Neural cell (in vitro differentiated cells): ENCODE measurements at regions not wholly inside any gene's neighbourhood (a gene's known extent, or its start where the extent isn't known, plus 50 kb on each side); places are given as distances from the start of the nearest gene placed in this dataset.

Experiments used
- EZH2 ChIP-seq: fragments of 200-600, 300-800 bp; shearing (Covaris generic), sonication (generic); IDR thresholded peaks from 2 replicates; pipeline ENCODE4 v1.6.1; 2014; ENCODE audit warnings: antibody characterized with exemption, low read length, borderline replicate concordance, mild to moderate bottlenecking; ENCODE audit not compliant: insufficient read depth, poor library complexity, severe bottlenecking
- RAD21 ChIP-seq: fragments of 450-650 bp; conservative IDR thresholded peaks from 2 replicates; pipeline ENCODE4 v1.6.1; 2014; ENCODE audit warnings: antibody characterized with exemption, mild to moderate bottlenecking, moderate library complexity
- REST ChIP-seq: IDR thresholded peaks from 2 replicates; pipeline ENCODE4 v1.6.1; 2012; ENCODE audit warnings: borderline replicate concordance
- SMC3 ChIP-seq: fragments of 450-650 bp; conservative IDR thresholded peaks from 2 replicates; pipeline ENCODE4 v1.6.1; 2014; ENCODE audit warnings: antibody characterized with exemption, mild to moderate bottlenecking, moderate library complexity; ENCODE audit not compliant: poor library complexity
- TF ChIP-seq, protein P1 (sequence below): fragments of 450-650 bp; IDR thresholded peaks from 2 replicates; pipeline ENCODE4 v1.5.1; 2014; ENCODE audit warnings: antibody characterized with exemption, mild to moderate bottlenecking, moderate library complexity; ENCODE audit not compliant: poor library complexity, severe bottlenecking

DNA sequence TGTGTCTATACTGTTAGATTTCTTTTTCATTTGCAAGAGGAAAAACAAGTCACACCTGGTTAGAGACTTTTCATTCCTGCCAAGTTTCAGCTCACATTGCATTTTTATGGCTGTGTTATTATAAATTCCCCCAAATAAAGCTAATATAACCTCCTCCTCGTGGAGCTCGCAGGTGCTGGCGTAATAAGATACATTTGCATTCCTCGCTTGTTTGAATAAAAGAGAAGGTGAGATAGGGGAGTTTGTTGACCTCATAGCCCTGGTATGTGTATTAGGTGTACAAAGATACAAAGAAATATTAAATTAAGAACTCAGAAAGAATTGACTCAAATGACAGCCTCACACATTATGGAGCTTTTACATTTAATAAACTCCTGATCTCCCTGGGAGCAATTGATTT is 257.7 kb upstream of the SP8 start:
- TF ChIP-seq, protein P1, sequence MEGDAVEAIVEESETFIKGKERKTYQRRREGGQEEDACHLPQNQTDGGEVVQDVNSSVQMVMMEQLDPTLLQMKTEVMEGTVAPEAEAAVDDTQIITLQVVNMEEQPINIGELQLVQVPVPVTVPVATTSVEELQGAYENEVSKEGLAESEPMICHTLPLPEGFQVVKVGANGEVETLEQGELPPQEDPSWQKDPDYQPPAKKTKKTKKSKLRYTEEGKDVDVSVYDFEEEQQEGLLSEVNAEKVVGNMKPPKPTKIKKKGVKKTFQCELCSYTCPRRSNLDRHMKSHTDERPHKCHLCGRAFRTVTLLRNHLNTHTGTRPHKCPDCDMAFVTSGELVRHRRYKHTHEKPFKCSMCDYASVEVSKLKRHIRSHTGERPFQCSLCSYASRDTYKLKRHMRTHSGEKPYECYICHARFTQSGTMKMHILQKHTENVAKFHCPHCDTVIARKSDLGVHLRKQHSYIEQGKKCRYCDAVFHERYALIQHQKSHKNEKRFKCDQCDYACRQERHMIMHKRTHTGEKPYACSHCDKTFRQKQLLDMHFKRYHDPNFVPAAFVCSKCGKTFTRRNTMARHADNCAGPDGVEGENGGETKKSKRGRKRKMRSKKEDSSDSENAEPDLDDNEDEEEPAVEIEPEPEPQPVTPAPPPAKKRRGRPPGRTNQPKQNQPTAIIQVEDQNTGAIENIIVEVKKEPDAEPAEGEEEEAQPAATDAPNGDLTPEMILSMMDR = no peak
- TF ChIP-seq RAD21 = no peak
- no peak for TF ChIP-seq EZH2
- TF ChIP-seq REST = no peak
- TF ChIP-seq SMC3 = no peak
